ENCODE measurements at regions not wholly inside any gene's neighbourhood (a gene's known extent, or its start where the extent isn't known, plus 50 kb on each side); places are given as distances from the start of the nearest gene placed in this dataset.

GRCh38 chr11:110371084-110371483 is 58.7 kb upstream of the FDX1 start:
- no peaks in the 10 kb centered on the region for H3K9me3 ChIP-seq (ENCODE audit: control insufficient read depth, low read depth, low read length)
- no peak overlapping the region for H3K4me2 ChIP-seq (ENCODE audit: control insufficient read depth, extremely low read depth, insufficient read depth, low read depth, low read length)
- H3K27me3 ChIP-seq (ENCODE audit: control insufficient read depth, extremely low read depth, insufficient read depth, low read length): no peaks in the 10 kb centered on the region
- DNase-seq (ENCODE audit: low read depth, low spot score) (no peak), FAIRE-seq (no peak)
- H3K9me1 ChIP-seq (ENCODE audit: control insufficient read depth, extremely low read depth, insufficient read depth, low read length): no peaks in the 10 kb centered on the region
- H3K4me1 ChIP-seq (ENCODE audit: control insufficient read depth, extremely low read depth, insufficient read depth, low read length): peaks cover 5% of the 10 kb centered on the region
- no peaks in the 10 kb centered on the region for H4K20me1 ChIP-seq (ENCODE audit: control insufficient read depth, extremely low read depth, insufficient read depth, low read length)
- dilution Hi-C loops (cut with MboI; ENCODE audit: extremely low pct_ligation_motif_present, low sequenced_read_pairs): no loop called here
- no peak overlapping the region for H2AFZ ChIP-seq (ENCODE audit: control insufficient read depth, low read length)
- no peak overlapping the region for H3K9ac ChIP-seq (ENCODE audit: control insufficient read depth, extremely low read depth, insufficient read depth, low read length)
- no peaks in the 10 kb centered on the region for H3K36me3 ChIP-seq (ENCODE audit: control insufficient read depth in 2 of 2, extremely low read depth in 1 of 2, insufficient read depth in 2 of 2, low read length in 2 of 2)
- no peak overlapping the region for H3K27ac ChIP-seq (ENCODE audit: control insufficient read depth, insufficient read depth, low read length)
- no peaks in the 10 kb centered on the region for H3K79me2 ChIP-seq (ENCODE audit: control insufficient read depth, insufficient read depth, low read length)
- TF ChIP-seq CTCF (optimal IDR thresholded peaks at IDR 0.05 in 1 of 3, IDR thresholded peaks at IDR 0.05 in 1 of 3, conservative IDR thresholded peaks at IDR 0.05 in 1 of 3; ENCODE audit: extremely low read depth in 1 of 3, insufficient read depth in 2 of 3, low read length in 3 of 3) (no peak), EZH2 (IDR thresholded peaks at IDR 0.05; ENCODE audit: low read length) (no peak)
- no peak overlapping the region for H3K4me3 ChIP-seq (ENCODE audit: control insufficient read depth in 2 of 3, extremely low read depth in 1 of 3, insufficient read depth in 2 of 3, low read depth in 1 of 3, low read length in 3 of 3)

- FAIRE-seq (no peak), DNase-seq (ENCODE audit: low read depth, low spot score) (no peak)
- dilution Hi-C loops (cut with MboI; ENCODE audit: extremely low pct_ligation_motif_present, low sequenced_read_pairs): no loop called here
These were observed 56.6 kb upstream of the FDX1 start for GRCh38 chr11:110373051-110373702.

More at GRCh38 chr11:110373051-110373702, 56.6 kb upstream of the FDX1 start:
- Histone ChIP-seq H3K9ac (ENCODE audit: control insufficient read depth, extremely low read depth, insufficient read depth, low read length) (no peak overlapping the region), H3K79me2 (ENCODE audit: control insufficient read depth, insufficient read depth, low read length) (no peaks in the 10 kb centered on the region), H3K9me1 (ENCODE audit: control insufficient read depth, extremely low read depth, insufficient read depth, low read length) (no peaks in the 10 kb centered on the region), H3K4me1 (ENCODE audit: control insufficient read depth, extremely low read depth, insufficient read depth, low read length) (peaks cover 5% of the 10 kb centered on the region), H3K27ac (ENCODE audit: control insufficient read depth, insufficient read depth, low read length) (no peak overlapping the region), H4K20me1 (ENCODE audit: control insufficient read depth, extremely low read depth, insufficient read depth, low read length) (no peaks in the 10 kb centered on the region), H3K4me3 (ENCODE audit: control insufficient read depth in 2 of 3, extremely low read depth in 1 of 3, insufficient read depth in 2 of 3, low read depth in 1 of 3, low read length in 3 of 3) (no peak overlapping the region), H3K27me3 (ENCODE audit: control insufficient read depth, extremely low read depth, insufficient read depth, low read length) (no peaks in the 10 kb centered on the region), H2AFZ (ENCODE audit: control insufficient read depth, low read length) (no peak overlapping the region), H3K36me3 (ENCODE audit: control insufficient read depth in 2 of 2, extremely low read depth in 1 of 2, insufficient read depth in 2 of 2, low read length in 2 of 2) (no peaks in the 10 kb centered on the region), H3K4me2 (ENCODE audit: control insufficient read depth, extremely low read depth, insufficient read depth, low read depth, low read length) (no peak overlapping the region), H3K9me3 (ENCODE audit: control insufficient read depth, low read depth, low read length) (no peaks in the 10 kb centered on the region)
- no peak for TF ChIP-seq CTCF (optimal IDR thresholded peaks at IDR 0.05 in 1 of 3, IDR thresholded peaks at IDR 0.05 in 1 of 3, conservative IDR thresholded peaks at IDR 0.05 in 1 of 3; ENCODE audit: extremely low read depth in 1 of 3, insufficient read depth in 2 of 3, low read length in 3 of 3)

All from keratinocyte (primary cell).